ENCODE measurements at regions not wholly inside any gene's neighbourhood (a gene's known extent, or its start where the extent isn't known, plus 50 kb on each side); places are given as distances from the start of the nearest gene placed in this dataset.

DNA sequence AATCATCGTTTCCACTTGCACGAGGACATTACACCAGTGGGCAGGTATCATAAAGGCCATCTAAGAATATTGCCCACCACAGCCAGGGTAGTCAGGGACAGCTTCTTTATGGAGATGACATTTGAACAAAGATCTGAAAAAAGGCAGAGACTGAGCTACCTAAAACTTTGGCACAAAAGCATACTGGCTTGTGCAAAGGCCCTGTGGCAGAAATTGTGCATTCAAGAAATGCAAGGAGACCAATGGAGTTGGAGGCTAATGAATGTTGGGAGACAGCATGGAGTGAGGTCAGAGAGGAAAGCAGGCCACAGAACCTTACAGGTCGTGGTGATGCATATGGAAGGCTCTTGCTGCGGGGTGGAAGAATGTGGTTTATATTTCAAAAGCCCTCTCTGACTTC, 578.5 kb downstream of the BNC2 start:
- no peak for ATAC-seq
- TF ChIP-seq REST (IDR thresholded peaks at IDR 0.05; ENCODE audit: low read depth) (no peak), JUND (IDR thresholded peaks at IDR 0.05) (no peak), CEBPB (IDR thresholded peaks at IDR 0.05; ENCODE audit: low read depth) (no peak), FOSL1 (IDR thresholded peaks at IDR 0.05; ENCODE audit: low read depth) (no peak)
- TF ChIP-seq, protein P1, sequence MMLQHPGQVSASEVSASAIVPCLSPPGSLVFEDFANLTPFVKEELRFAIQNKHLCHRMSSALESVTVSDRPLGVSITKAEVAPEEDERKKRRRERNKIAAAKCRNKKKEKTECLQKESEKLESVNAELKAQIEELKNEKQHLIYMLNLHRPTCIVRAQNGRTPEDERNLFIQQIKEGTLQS (IDR thresholded peaks at IDR 0.05) = no peak
- POLR2A ChIA-PET = no interaction called here

GRCh38 chr9:16293610-16294009, 576.9 kb downstream of the BNC2 start:
- Histone ChIP-seq H3K9me3 (ENCODE audit: control insufficient read depth in 1 of 2, insufficient read depth in 1 of 2, low read depth in 1 of 2, low read length in 2 of 2) (no peaks in the 10 kb centered on the region), H3K9ac (ENCODE audit: low read length) (no peak overlapping the region), H3K9me2 (ENCODE audit: insufficient read depth) (no peaks in the 10 kb centered on the region), H3K36me3 (ENCODE audit: control insufficient read depth in 1 of 2, insufficient read depth in 2 of 2, low read length in 2 of 2) (no peaks in the 10 kb centered on the region), H3K4me2 (ENCODE audit: low read length) (no peak overlapping the region), H3K27me3 (ENCODE audit: insufficient read depth, low read length) (no peaks in the 10 kb centered on the region), H3K79me2 (ENCODE audit: insufficient read depth, low read length) (no peaks in the 10 kb centered on the region), H3K4me3 (replicated peaks in 1 of 2; ENCODE audit: low read depth in 1 of 2, low read length in 2 of 2) (no peak overlapping the region), H2AFZ (ENCODE audit: low read depth, low read length, poor library complexity, severe bottlenecking) (no peak overlapping the region), H3K4me1 (ENCODE audit: control insufficient read depth in 1 of 2, insufficient read depth in 2 of 2, low read length in 2 of 2) (no peaks in the 10 kb centered on the region), H3K27ac (ENCODE audit: low read depth, low read length) (no peak overlapping the region), H4K20me1 (ENCODE audit: insufficient read depth) (no peaks in the 10 kb centered on the region)
- CTCF ChIA-PET = no interaction called here
- RAD21 ChIA-PET (ENCODE audit: low non-redundant PET in 1 of 2, low total read pairs in 2 of 2, uncharacterized antibody in 2 of 2, unreplicated experiment in 2 of 2) = no interaction called here
- DNase-seq (ENCODE audit: low read depth, low spot score) = no peak
- intact Hi-C loops (cut with micrococcal nuclease) = no loop called here
- POLR2A ChIA-PET = no interaction called here
- BruUV-seq (replicated peaks) = no TSS peak
- ATAC-seq = no peak
- no peak for TF ChIP-seq EGR1 (IDR thresholded peaks at IDR 0.05; ENCODE audit: low read depth)
- TF ChIP-seq, protein P1 (IDR thresholded peaks at IDR 0.05) = no peak
- no peak for TF ChIP-seq POLR2AphosphoS5 (IDR thresholded peaks at IDR 0.05; ENCODE audit: low read depth, low read length)
- TF ChIP-seq POLR2A (IDR thresholded peaks at IDR 0.05; ENCODE audit: borderline replicate concordance, extremely low read depth, insufficient read depth, insufficient read length) = no peak
- TF ChIP-seq EZH2phosphoT487 (IDR thresholded peaks at IDR 0.05; ENCODE audit: borderline replicate concordance) = no peak
- no peak for TF ChIP-seq CBX3 (IDR thresholded peaks at IDR 0.05; ENCODE audit: low read depth)
- no peak for TF ChIP-seq SP1 (IDR thresholded peaks at IDR 0.05; ENCODE audit: low read depth)
- TF ChIP-seq, protein P2, sequence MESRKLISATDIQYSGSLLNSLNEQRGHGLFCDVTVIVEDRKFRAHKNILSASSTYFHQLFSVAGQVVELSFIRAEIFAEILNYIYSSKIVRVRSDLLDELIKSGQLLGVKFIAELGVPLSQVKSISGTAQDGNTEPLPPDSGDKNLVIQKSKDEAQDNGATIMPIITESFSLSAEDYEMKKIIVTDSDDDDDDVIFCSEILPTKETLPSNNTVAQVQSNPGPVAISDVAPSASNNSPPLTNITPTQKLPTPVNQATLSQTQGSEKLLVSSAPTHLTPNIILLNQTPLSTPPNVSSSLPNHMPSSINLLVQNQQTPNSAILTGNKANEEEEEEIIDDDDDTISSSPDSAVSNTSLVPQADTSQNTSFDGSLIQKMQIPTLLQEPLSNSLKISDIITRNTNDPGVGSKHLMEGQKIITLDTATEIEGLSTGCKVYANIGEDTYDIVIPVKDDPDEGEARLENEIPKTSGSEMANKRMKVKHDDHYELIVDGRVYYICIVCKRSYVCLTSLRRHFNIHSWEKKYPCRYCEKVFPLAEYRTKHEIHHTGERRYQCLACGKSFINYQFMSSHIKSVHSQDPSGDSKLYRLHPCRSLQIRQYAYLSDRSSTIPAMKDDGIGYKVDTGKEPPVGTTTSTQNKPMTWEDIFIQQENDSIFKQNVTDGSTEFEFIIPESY (IDR thresholded peaks at IDR 0.05; ENCODE audit: extremely low read depth, insufficient replicate concordance, low read length) = no peak
- no peak for TF ChIP-seq EZH2 (IDR thresholded peaks at IDR 0.05)
- no peak for TF ChIP-seq FOSL1 (IDR thresholded peaks at IDR 0.05; ENCODE audit: low read depth)
- no peak for TF ChIP-seq CEBPB (IDR thresholded peaks at IDR 0.05; ENCODE audit: low read depth)

More for the DNA sequence above, 578.5 kb downstream of the BNC2 start:
- H3K27me3 ChIP-seq (ENCODE audit: insufficient read depth, low read length) = no peaks in the 10 kb centered on the region
- H3K4me2 ChIP-seq (ENCODE audit: low read length) = no peak overlapping the region
- no peak overlapping the region for H3K27ac ChIP-seq (ENCODE audit: low read depth, low read length)
- no peak overlapping the region for H3K4me3 ChIP-seq (replicated peaks in 1 of 2; ENCODE audit: low read depth in 1 of 2, low read length in 2 of 2)
- no peaks in the 10 kb centered on the region for H3K9me2 ChIP-seq (ENCODE audit: insufficient read depth)
- no peaks in the 10 kb centered on the region for H3K79me2 ChIP-seq (ENCODE audit: insufficient read depth, low read length)
- BruUV-seq (replicated peaks) = no TSS peak
- no peaks in the 10 kb centered on the region for H3K36me3 ChIP-seq (ENCODE audit: control insufficient read depth in 1 of 2, insufficient read depth in 2 of 2, low read length in 2 of 2)
- intact Hi-C loops (cut with micrococcal nuclease) = no loop called here
- H4K20me1 ChIP-seq (ENCODE audit: insufficient read depth) = no peaks in the 10 kb centered on the region
- DNase-seq (ENCODE audit: low read depth, low spot score) = no peak
- H3K4me1 ChIP-seq (ENCODE audit: control insufficient read depth in 1 of 2, insufficient read depth in 2 of 2, low read length in 2 of 2) = no peaks in the 10 kb centered on the region
- H3K9ac ChIP-seq (ENCODE audit: low read length) = no peak overlapping the region
- RAD21 ChIA-PET (ENCODE audit: low non-redundant PET in 1 of 2, low total read pairs in 2 of 2, uncharacterized antibody in 2 of 2, unreplicated experiment in 2 of 2) = no interaction called here
- no peak overlapping the region for H2AFZ ChIP-seq (ENCODE audit: low read depth, low read length, poor library complexity, severe bottlenecking)
- CTCF ChIA-PET = no interaction called here
- no peaks in the 10 kb centered on the region for H3K9me3 ChIP-seq (ENCODE audit: control insufficient read depth in 1 of 2, insufficient read depth in 1 of 2, low read depth in 1 of 2, low read length in 2 of 2)
